GM19328 (cell line): ENCODE measurements at regions not wholly inside any gene's neighbourhood (a gene's known extent, or its start where the extent isn't known, plus 50 kb on each side); places are given as distances from the start of the nearest gene placed in this dataset.

Experiments
- ATAC-seq: cut with Tn5 transposase; IDR thresholded peaks from one replicate; pipeline ENCODE4 v1.9.1; 2021; ENCODE audit warnings: mild to moderate bottlenecking, moderate library complexity; ENCODE audit not compliant: unreplicated experiment

DNA sequence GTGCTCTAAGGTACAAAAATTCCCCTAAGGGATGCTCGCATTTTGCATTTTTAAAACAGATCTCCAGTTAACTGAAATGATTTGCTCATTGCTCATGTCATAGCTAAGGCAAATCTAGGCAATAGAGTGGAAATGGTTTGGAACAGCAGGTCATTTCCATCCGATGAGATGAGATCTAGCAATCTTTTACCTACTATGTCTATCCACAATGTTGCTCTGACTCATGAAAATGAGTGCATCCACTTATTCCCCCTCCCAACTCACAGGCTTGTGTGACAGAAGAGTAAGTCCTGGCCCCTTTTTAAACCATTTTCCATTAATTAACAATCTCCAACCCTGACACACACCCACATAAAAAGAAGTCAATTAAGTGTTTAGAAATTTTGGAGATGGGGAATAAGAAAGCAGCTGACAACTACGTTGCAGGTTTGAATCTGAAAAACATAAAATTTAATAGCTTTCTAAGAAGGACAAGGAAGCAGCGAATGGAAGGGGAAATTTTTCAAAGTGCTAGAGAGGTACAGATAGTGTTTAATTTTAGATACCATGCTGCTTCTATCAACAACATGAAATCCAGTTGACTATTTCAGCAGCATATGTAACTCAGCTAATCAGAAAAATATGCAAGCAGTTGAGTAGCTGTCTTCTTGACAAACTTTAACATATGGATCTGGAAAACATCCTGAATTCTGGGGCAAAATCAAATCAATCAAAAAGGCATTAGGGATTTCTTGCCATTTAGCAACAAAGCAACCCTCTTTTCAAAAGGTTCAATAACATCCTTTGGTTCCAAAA lies 112.0 kb downstream of the TMCO5A start:
- no peak for ATAC-seq

DNA sequence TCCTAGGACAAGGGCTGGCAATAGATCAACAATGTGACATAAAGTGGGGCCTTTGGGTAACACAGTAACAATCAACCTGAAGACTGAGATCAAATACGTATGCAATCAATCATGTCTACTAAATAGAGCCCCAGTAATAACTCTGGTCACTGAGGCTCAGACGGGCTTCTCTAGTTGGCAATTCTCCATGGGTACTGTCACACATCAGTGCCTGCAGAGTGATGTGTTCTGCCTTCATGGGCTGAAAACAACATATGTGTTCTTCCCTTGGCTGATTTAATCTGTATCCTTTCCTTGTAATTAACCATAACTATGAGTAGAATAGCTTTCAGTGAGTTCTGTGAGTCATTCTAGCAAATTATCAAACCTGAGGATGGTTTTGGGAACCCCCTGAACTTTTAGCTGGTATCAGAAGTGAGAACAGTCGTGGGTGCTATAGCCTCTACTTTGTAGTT lies 113.6 kb downstream of the TMCO5A start:
- no peak for ATAC-seq

DNA sequence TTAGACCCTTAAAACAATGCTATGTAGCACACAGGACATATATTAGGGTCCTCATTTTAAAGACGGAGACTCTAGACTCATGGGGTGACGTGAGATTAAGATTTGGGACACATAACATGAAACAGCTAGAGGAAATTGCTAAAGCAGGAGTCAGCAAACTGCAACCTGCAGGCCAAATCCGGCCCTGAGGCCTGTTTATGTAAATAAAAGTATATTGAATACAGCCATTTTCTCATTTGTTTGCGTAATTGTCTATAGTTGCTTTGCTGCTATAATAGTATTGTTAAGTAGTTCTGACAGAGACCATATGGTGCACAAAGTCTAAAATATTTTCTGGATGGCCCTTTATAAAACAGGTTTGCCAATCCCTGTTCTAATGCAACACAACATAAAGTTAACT lies 115.5 kb downstream of the TMCO5A start:
- ATAC-seq, result no peak

DNA sequence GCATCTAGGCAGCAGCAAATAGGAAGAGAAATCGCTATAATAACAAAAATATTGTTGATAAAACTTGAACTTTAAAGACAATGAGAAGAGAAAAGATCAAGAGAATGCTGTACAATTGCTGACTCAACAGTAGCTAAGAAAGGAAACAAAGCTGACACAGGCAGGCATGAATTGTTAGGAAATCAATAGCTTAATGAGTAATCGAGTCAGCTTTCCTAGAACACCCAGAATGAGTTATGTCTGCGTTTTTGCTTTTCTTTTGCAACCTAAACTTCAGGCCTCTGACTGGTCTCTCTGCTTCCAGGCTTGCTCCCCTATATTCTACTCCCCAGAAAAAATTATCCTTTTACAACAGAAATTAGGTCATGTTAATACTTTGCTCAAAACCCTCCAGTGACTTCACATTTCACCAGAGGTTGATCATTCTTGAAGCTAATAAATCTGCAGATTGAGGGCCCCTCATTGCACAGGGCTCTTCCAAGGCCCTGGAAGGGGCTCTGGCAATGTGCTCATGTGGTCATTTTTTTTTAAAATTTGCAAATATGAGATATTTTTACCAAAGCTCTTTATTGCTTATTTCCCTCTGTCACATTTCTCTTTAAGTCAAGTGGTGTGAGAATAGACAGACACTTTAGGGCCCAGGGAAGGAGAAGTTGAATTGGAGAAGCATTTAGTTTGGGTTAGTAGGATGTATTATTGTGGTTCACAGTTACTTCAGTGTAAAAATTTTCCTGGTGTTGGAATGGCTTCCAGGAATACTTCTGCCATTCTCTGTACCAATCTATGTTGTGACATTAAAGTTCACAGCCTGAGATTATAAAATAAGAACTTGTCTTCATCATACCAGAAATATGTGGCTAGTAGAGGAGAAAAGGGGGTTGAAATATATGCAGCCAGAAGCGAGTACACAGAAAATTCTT lies 116.3 kb downstream of the TMCO5A start:
- no peak for ATAC-seq

DNA sequence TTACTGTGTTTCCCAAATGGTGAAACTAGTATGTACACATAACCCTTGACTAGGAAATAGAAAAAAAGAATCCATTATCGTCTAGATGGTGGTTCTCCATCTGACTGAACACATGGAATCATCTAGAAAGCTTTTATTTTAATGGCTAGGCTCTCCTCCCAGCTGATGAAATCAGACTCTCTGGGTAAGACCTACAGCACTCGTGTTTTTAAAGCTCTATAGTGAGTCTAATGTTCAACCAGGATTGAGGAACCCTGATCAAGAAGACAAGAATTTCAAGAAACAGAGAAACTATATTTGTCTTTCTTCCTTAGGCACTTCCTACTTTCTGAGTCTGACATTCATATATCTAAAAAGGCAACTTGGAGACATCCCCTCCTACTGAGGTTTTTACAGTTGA lies 118.8 kb downstream of the TMCO5A start:
- ATAC-seq, result no peak

DNA sequence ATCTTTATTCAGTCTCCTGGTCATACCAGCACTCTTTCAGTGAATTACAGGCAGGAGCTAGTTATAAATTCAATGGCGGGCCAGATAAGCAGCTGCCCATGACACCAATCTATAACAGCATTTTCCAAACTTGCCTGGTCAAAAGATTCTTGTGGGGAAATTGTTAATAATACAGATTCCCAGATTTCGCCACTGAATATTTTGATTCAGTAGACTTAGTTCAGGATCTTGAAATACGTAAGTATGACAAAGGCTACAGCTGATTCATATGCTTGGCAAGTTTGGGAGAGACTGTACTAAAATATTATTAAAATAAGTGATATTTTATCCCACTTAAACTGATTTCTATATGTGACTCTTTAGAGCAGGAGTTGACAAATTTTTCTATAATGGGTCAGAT lies 119.3 kb downstream of the TMCO5A start:
- no peak for ATAC-seq

DNA sequence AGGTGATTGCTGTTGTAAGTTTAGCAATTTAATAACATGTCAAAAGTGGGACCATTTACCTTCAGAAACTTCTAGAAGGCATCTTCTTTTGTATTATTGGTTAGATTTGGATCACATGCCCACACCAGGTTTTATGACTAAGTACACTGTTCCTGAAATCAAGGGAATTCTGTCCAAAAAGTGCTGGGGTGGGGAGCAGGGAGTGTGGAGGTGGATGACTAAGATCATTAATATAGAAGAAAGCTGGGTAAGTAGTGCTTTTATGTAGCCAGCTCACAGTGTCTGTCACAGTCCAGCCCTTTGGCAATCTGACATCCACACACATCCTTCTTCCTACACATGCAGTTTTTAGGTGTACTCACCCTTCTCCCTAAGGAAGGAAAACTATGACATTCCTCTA lies 120.0 kb downstream of the TMCO5A start:
- no peak for ATAC-seq

DNA sequence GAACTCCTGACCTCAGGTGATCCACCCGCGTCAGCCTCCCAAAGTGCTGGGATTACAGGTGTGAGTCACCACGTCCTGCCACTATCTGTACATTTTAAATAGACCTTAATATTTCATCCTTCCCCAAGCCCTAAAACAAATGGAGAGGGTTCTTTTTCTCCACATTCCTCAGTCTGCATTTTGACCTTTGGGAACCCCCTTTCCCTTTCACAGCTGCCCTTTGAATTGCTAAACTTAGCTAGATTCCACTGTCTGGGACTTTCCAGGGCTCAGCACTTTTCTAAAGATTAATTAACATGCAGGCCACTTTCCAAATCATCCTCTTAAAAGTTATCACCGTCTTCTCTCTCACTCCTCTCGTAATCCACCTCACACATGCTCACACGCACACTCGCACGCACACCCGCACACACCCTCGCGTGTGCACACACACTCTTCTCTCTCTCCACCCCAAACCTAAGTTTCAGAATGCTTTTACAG lies 124.2 kb downstream of the TMCO5A start:
- ATAC-seq, result no peak

DNA sequence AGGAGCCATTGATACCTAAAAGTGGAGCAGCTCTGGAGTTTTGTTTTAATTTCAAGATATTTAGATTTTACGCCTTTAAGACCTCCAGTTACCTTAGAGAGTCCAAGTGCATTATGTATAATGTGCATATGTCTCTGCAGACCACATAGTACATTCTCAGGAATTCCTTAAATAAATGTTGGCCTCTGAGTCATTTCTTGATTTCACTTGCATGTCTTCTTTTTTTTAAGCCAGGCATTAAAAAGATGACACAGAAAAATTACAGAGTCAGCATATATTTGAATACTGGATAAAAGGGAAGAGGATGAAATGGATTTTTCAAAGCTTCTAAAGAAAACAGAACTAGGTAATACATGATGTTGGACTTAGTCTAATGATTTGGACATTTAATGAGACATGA lies 125.2 kb downstream of the TMCO5A start:
- ATAC-seq, result no peak

DNA sequence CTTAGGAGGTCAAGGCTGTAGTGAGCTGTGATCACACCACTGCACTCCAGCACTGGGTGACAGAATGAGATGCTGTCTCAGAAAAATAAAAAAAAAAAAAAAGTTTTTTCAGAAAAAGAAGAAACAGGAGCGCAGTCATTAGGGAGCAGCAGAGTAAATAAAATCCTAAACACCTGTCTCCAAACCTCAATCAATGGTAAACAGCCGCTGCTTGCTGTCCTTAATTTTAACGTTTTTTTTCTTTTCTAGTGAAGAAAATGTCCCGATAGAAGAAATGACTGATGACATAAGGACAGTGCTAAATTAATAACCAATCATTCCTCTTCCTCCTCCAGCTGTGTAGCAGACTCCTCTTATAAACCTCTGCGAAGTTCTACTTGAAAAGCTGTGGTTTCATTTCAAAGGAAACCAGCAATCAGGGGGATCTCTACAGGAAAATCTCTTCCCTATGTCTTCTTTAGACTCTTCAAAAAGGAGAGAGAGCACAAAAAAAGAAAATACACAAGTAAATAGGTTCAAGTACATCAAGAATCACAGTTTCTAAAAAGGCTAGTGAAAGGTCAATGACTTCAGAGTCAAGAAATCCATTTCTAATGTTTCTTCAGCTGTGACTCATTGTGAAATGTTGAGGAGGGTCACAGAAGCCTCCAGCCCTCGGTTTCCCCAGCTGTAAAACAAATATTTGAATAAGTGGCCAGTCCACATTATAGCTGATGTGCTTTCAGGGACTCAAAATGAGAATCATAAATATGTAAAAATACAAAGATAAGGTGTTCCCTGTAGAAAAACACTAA lies 127.6 kb downstream of the TMCO5A start:
- ATAC-seq, result no peak

DNA sequence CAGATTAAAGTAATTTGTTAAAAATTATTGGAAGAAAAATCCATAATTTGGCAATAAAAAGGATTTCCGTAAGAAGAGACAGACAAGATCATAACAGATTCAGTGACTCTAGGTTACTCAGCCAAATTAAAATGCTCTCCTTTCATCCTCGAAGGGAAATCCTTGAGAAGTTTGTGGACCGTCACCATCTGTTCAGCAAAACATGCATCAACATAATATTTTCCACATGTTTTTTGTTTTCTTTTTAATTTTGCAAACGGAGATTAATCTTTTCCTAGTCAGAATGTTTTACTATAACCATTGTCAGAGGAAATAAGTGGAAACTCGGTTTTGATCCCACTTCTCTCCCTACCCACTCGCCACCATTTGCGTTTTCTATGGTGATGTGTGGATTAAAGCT lies 128.3 kb downstream of the TMCO5A start:
- no peak for ATAC-seq

DNA sequence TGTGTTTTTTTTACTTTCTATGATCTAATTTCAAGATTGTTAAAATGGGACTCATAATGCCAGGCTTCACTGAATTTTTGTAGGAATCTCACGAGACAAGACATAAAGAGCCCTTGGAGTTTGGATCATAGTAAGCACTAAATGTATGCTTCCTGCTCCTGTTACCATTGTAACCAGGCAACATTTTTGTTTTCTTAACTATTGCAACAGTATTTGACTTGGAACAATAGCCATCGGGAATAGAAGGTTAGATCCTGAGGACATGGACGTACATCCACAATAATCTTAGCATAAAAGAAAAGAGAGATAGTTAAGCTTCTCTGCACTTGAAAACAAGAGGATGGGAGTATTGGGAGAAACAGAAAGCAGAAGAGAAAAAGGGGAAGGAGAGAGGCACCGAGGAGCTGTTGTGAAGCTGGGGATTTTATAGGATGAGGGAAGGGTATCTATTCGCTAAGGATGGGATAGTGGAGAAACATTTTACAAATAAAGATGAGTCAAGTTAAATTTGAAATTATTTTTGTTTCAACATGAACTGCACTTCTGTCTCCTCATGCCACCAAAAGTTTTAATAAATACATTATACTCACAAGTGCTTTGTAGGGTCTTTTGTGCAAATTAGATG lies 131.4 kb downstream of the TMCO5A start:
- no peak for ATAC-seq

DNA sequence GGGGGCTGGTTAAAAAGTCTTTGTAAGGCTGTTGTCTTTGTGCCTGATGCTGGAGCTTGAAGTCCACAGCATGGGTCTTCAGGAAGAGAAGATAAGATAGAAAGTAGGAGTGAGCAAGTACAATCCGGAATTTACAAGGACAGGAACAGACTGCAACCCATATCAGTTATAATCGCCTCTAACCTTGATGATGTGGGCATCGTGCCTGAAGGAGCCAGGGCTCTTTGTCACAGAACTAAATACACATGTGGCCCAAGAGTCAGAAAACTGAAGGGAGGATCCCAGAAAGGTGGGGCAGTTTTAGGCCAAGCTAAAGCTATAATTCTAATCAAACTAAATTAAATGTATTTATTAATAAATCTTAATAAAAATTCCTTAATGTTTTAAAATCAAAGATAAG lies 132.2 kb downstream of the TMCO5A start:
- ATAC-seq, result no peak

DNA sequence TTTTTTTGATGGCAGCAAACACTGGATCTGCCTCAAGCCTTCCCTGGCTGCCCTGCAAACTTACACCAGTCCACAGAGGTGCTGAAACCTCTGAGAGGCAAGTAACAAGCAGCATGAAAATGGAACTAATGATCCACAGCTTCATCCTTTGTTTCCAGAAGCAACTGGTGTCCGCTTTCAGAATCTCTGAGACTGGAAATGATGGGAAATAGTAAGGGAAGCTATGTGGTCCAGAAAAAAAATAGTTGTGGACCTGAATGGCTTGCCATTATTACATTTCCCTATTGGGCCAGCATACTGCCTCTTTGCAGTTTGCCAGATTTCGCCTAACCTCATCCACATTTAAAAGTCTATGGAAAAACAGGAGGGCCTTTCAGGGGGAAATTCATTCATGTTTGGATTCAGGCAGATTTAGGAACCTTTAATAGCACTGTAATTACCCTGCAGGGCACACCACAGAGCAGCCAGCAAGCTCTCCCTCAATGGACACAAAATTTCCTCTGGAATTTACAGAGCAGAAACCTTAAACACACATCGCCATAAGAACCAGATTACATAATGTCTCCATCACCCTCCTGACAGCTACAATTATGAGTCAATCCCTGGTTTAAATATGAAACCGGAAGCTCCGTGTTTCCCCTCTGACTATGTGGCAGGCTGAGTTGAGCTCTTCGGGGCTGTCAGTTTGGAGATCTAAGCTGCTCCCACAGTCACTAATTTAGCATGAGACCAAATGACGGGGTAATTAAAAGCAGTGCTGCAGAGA lies 134.4 kb downstream of the TMCO5A start:
- ATAC-seq, result peak; percentile 69

DNA sequence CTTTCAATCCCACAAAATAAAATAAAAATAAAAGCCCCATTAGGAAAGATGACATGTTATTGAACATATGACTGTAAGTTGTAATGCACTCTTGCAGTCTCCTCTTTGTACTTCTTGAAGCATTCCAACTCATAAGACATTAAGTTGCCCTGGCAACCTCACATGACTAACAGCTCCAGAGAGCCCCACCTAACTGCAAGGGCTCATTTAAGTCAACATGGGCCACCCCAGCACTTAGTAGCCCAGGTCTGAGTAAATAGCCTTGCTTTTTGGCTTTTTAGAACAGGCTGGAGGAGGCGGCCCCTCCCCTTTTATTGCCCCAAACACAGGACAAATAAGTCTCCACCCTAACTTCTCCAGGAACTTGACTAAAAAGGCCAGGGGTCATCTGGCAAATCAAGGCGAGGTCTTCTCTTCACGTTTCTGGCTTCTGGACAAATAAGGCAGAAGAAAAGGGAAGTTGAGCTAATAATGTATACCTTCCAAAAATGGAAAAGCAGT lies 135.1 kb downstream of the TMCO5A start:
- no peak for ATAC-seq

DNA sequence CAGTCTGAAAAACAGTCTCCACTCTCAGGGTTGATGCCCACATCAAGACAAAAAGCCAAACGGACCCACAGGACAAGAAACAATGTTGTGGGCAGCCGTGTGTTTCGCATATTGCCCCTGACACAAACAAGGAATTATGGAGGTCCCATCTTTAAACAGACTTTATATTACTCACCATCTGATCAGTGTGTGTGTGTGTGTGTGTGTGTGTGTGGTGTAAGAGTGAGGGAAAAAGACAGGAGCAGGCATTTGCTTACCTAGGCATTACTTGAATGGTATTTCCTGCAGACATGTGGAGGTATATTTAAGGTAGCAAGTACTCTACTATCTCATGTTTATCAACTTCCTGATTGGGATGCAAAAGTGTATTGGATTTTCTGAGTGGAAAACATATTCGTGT lies 136.3 kb downstream of the TMCO5A start:
- ATAC-seq, result no peak

DNA sequence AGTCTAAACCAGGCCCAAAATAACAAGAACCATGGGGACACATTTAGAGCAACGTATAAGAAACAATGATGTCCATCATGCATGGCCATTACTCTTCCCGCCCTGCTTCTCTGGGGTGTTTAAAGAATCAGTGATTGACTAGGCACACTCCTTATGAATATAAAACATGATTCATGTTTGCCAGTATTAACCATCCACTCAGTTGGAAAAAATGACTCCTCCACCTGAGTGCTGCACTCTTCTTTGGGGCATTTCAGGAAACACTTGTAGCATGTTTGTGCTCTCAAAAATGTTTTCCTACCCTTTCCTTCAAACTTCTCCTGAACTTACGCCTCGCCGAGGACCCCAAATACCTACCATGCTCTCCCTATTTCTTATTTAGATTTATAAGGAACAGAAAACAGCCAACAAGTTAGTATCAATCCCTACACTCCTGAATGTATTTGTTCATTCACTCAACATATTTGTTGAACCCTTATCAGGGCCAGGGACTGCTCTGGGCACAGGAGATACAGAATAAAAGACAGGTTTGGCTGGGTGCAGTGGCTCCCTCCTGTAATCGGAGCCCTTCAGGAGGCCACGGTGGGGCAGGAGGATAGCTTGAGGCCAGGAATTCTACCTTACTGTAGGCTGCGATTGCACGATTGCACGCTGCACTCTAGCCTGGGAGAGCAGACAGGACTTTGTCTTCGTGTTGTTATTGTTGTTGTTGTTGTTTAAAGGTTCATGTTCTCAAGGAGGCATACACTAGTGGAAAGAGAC lies 137.0 kb downstream of the TMCO5A start:
- ATAC-seq, result no peak

DNA sequence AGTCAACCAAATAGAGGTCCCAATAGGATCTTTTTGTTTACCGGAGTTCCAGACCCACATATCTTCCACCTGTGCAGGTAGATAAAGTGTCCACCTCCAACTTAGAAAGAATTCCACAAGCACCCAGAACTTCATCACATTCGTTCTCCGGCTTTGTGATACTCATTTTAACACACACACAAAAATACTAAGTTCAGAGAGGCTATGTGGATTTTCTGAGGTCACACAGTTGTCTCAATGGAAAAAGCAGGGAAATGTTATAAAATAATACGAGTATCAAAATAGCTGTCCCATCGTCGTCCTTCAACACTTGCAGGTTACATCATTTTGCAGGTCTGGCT lies 137.5 kb downstream of the TMCO5A start:
- ATAC-seq, result no peak
